Activated naive CD4-positive, alpha-beta T cell treated with anti-CD3 and anti-CD28 coated beads, Interleukin-2, amount 50 U/mL, for 24 hours (primary cell): ENCODE measurements at regions not wholly inside any gene's neighbourhood (a gene's known extent, or its start where the extent isn't known, plus 50 kb on each side); places are given as distances from the start of the nearest gene placed in this dataset.
"Not testable (repeated sequence)": the region's sequence is repeated elsewhere in the genome, so short reads cannot be mapped to it uniquely, and the experiment has no call there.

ENCODE experiments used
- H3K27ac Mint-ChIP-seq: one replicate; pipeline ENCODE4 v1.8.0; 2021; ENCODE audit warnings: mild to moderate bottlenecking, mixed read lengths
- H3K27me3 Mint-ChIP-seq: one replicate; pipeline ENCODE4 v1.8.0; 2021; ENCODE audit warnings: mixed read lengths
- H3K36me3 Mint-ChIP-seq: one replicate; pipeline ENCODE4 v1.8.0; 2021; ENCODE audit warnings: mixed read lengths
- H3K4me1 Mint-ChIP-seq: one replicate; pipeline ENCODE4 v1.8.0; 2021; ENCODE audit warnings: mixed read lengths
- H3K4me3 Mint-ChIP-seq: one replicate; pipeline ENCODE4 v1.8.0; 2021; ENCODE audit warnings: mild to moderate bottlenecking, mixed read lengths
- H3K9me3 Mint-ChIP-seq: one replicate; pipeline ENCODE4 v1.8.0; 2021; ENCODE audit warnings: mixed read lengths

GRCh38 chr6:112524071-112524470, 176.9 kb downstream of the RFPL4B start:
- no peaks in the 10 kb centered on the region for H3K36me3 Mint-ChIP-seq
- no peak overlapping the region for H3K27ac Mint-ChIP-seq
- H3K4me1 Mint-ChIP-seq, result no peaks in the 10 kb centered on the region
- no peaks in the 10 kb centered on the region for H3K27me3 Mint-ChIP-seq
- H3K9me3 Mint-ChIP-seq, result peaks cover 5% of the 10 kb centered on the region
- no peak overlapping the region for H3K4me3 Mint-ChIP-seq

- Mint-ChIP-seq H3K9me3 (peaks cover 5% of the 10 kb centered on the region), H3K27ac (no peak overlapping the region), H3K27me3 (no peaks in the 10 kb centered on the region), H3K36me3 (no peaks in the 10 kb centered on the region), H3K4me3 (no peak overlapping the region), H3K4me1 (no peaks in the 10 kb centered on the region)
These were observed 178.6 kb downstream of the RFPL4B start for GRCh38 chr6:112525749-112526148.

- peaks cover 5% of the 10 kb centered on the region for H3K9me3 Mint-ChIP-seq
- H3K27me3 Mint-ChIP-seq, result no peaks in the 10 kb centered on the region
- H3K4me1 Mint-ChIP-seq, result no peaks in the 10 kb centered on the region
- no peak overlapping the region for H3K4me3 Mint-ChIP-seq
- no peak overlapping the region for H3K27ac Mint-ChIP-seq
- no peaks in the 10 kb centered on the region for H3K36me3 Mint-ChIP-seq
These were observed 179.5 kb downstream of the RFPL4B start for GRCh38 chr6:112526594-112526993.

GRCh38 chr6:112528306-112528705, 181.2 kb downstream of the RFPL4B start:
- not testable (repeated sequence) for H3K27me3 Mint-ChIP-seq, H3K27ac Mint-ChIP-seq, H3K36me3 Mint-ChIP-seq

GRCh38 chr6:112535816-112536215, 188.7 kb downstream of the RFPL4B start:
- H3K4me1 Mint-ChIP-seq, result no peaks in the 10 kb centered on the region

More at GRCh38 chr6:112528306-112528705, 181.2 kb downstream of the RFPL4B start:
- not testable (repeated sequence) for H3K4me3 Mint-ChIP-seq, H3K4me1 Mint-ChIP-seq, H3K9me3 Mint-ChIP-seq

GRCh38 chr6:112539355-112539754, 192.2 kb downstream of the RFPL4B start:
- Mint-ChIP-seq H3K36me3 (no peaks in the 10 kb centered on the region), H3K9me3 (peaks cover 18% of the 10 kb centered on the region), H3K27me3 (no peaks in the 10 kb centered on the region), H3K4me3 (no peak overlapping the region), H3K27ac (no peak overlapping the region), H3K4me1 (no peaks in the 10 kb centered on the region)

More at GRCh38 chr6:112535816-112536215, 188.7 kb downstream of the RFPL4B start:
- peaks cover 18% of the 10 kb centered on the region for H3K9me3 Mint-ChIP-seq
- no peak overlapping the region for H3K27ac Mint-ChIP-seq
- H3K27me3 Mint-ChIP-seq, result no peaks in the 10 kb centered on the region
- no peak overlapping the region for H3K4me3 Mint-ChIP-seq
- no peaks in the 10 kb centered on the region for H3K36me3 Mint-ChIP-seq

GRCh38 chr6:112541847-112542246, 194.7 kb downstream of the RFPL4B start:
- H3K4me1 Mint-ChIP-seq, H3K27me3 Mint-ChIP-seq, H3K36me3 Mint-ChIP-seq, H3K27ac Mint-ChIP-seq, H3K9me3 Mint-ChIP-seq, H3K4me3 Mint-ChIP-seq: not testable (repeated sequence)

- H3K27me3 Mint-ChIP-seq, H3K4me3 Mint-ChIP-seq, H3K36me3 Mint-ChIP-seq, H3K27ac Mint-ChIP-seq, H3K9me3 Mint-ChIP-seq, H3K4me1 Mint-ChIP-seq: not testable (repeated sequence)
These were observed 200.4 kb downstream of the RFPL4B start for GRCh38 chr6:112547321-112548085.

GRCh38 chr6:112549749-112550148, 202.6 kb downstream of the RFPL4B start:
- H3K9me3 Mint-ChIP-seq, result no peaks in the 10 kb centered on the region
- no peaks in the 10 kb centered on the region for H3K27me3 Mint-ChIP-seq
- no peaks in the 10 kb centered on the region for H3K36me3 Mint-ChIP-seq
- H3K4me3 Mint-ChIP-seq, result no peak overlapping the region
- no peak overlapping the region for H3K27ac Mint-ChIP-seq
- no peaks in the 10 kb centered on the region for H3K4me1 Mint-ChIP-seq

GRCh38 chr6:112557435-112557834, 210.3 kb downstream of the RFPL4B start:
- Mint-ChIP-seq H3K27ac (no peak overlapping the region), H3K9me3 (peaks cover 6% of the 10 kb centered on the region), H3K4me3 (no peak overlapping the region), H3K36me3 (no peaks in the 10 kb centered on the region), H3K4me1 (no peaks in the 10 kb centered on the region), H3K27me3 (no peaks in the 10 kb centered on the region)

- H3K9me3 Mint-ChIP-seq, result peaks cover 6% of the 10 kb centered on the region
- H3K4me1 Mint-ChIP-seq, result no peaks in the 10 kb centered on the region
- no peaks in the 10 kb centered on the region for H3K36me3 Mint-ChIP-seq
- H3K27me3 Mint-ChIP-seq, result no peaks in the 10 kb centered on the region
- H3K4me3 Mint-ChIP-seq, result no peak overlapping the region
- no peak overlapping the region for H3K27ac Mint-ChIP-seq
These were observed 210.8 kb downstream of the RFPL4B start for GRCh38 chr6:112557961-112558360.

- no peak overlapping the region for H3K27ac Mint-ChIP-seq
- H3K4me3 Mint-ChIP-seq, result no peak overlapping the region
- H3K36me3 Mint-ChIP-seq, result no peaks in the 10 kb centered on the region
- no peaks in the 10 kb centered on the region for H3K4me1 Mint-ChIP-seq
- no peaks in the 10 kb centered on the region for H3K27me3 Mint-ChIP-seq
- peaks cover 6% of the 10 kb centered on the region for H3K9me3 Mint-ChIP-seq
These were observed 213.5 kb downstream of the RFPL4B start for GRCh38 chr6:112560651-112561050.

GRCh38 chr6:112562301-112563231, 215.4 kb downstream of the RFPL4B start:
- no peaks in the 10 kb centered on the region for H3K4me1 Mint-ChIP-seq

GRCh38 chr6:112563368-112563767, 216.2 kb downstream of the RFPL4B start:
- Mint-ChIP-seq H3K4me1 (no peaks in the 10 kb centered on the region), H3K27me3 (no peaks in the 10 kb centered on the region), H3K27ac (no peak overlapping the region), H3K36me3 (no peaks in the 10 kb centered on the region), H3K9me3 (no peaks in the 10 kb centered on the region), H3K4me3 (no peak overlapping the region)

More at GRCh38 chr6:112562301-112563231, 215.4 kb downstream of the RFPL4B start:
- H3K27ac Mint-ChIP-seq, result no peak overlapping the region
- no peaks in the 10 kb centered on the region for H3K27me3 Mint-ChIP-seq
- no peaks in the 10 kb centered on the region for H3K9me3 Mint-ChIP-seq
- H3K4me3 Mint-ChIP-seq, result no peak overlapping the region
- no peaks in the 10 kb centered on the region for H3K36me3 Mint-ChIP-seq

- no peak overlapping the region for H3K4me3 Mint-ChIP-seq
These were observed 220.9 kb downstream of the RFPL4B start for GRCh38 chr6:112568066-112568465.

More at GRCh38 chr6:112568066-112568465, 220.9 kb downstream of the RFPL4B start:
- H3K36me3 Mint-ChIP-seq, result no peaks in the 10 kb centered on the region
- no peaks in the 10 kb centered on the region for H3K9me3 Mint-ChIP-seq
- H3K27ac Mint-ChIP-seq, result no peak overlapping the region
- H3K4me1 Mint-ChIP-seq, result no peaks in the 10 kb centered on the region
- no peaks in the 10 kb centered on the region for H3K27me3 Mint-ChIP-seq
